Activated CD8-positive, alpha-beta T cell treated with anti-CD3 and anti-CD28 coated beads for 36 hours (primary cell): ENCODE measurements at regions not wholly inside any gene's neighbourhood (a gene's known extent, or its start where the extent isn't known, plus 50 kb on each side); places are given as distances from the start of the nearest gene placed in this dataset.

Experiments
- ATAC-seq: fragments of 200-7000 bp; cut with Tn5 transposase; one replicate; pipeline ENCODE4 v1.10.0; 2021; ENCODE audit warnings: mild to moderate bottlenecking, moderate library complexity
- CTCF ChIA-PET: fragments of 350-600 bp; sonication (Branson Sonifier 250); formaldehyde crosslinking; loops from one replicate; lab custom pipeline; 2021; ENCODE audit warnings: antibody characterized with exemption; lab: Charles Lee
- POLR2A ChIA-PET: fragments of 350-600 bp; sonication (Branson Sonifier 250); formaldehyde crosslinking; loops from one replicate; lab custom pipeline; 2021; ENCODE audit warnings: antibody characterized with exemption; lab: Charles Lee
- DNase-seq: peaks from one replicate; pipeline ENCODE4 v3.0.0-alpha.2; 2020
- H3K27ac Mint-ChIP-seq: one replicate; pipeline ENCODE4 v1.8.0; 2021; ENCODE audit warnings: mild to moderate bottlenecking, mixed read lengths
- H3K27me3 Mint-ChIP-seq: one replicate; pipeline ENCODE4 v1.8.0; 2021; ENCODE audit warnings: mixed read lengths
- H3K36me3 Mint-ChIP-seq: one replicate; pipeline ENCODE4 v1.8.0; 2021; ENCODE audit warnings: low read depth, mixed read lengths
- H3K4me1 Mint-ChIP-seq: one replicate; pipeline ENCODE4 v1.8.0; 2021; ENCODE audit warnings: low read depth, mixed read lengths
- H3K4me3 Mint-ChIP-seq: one replicate; pipeline ENCODE4 v1.8.0; 2021; ENCODE audit warnings: mild to moderate bottlenecking, moderate library complexity, mixed read lengths
- H3K9me3 Mint-ChIP-seq: one replicate; pipeline ENCODE4 v1.8.0; 2021; ENCODE audit warnings: mixed read lengths
- intact Hi-C: fragments of 100-400 bp; cut with micrococcal nuclease; formaldehyde crosslinking; loops from one replicate; pipeline ENCODE4 v1.10.0; 2022
- TF ChIP-seq, protein P1 (sequence below): fragments of 200-600 bp; IDR thresholded peaks from one replicate; pipeline ENCODE4 v1.8.0; 2022; ENCODE audit warnings: antibody characterized with exemption, mild to moderate bottlenecking

DNA sequence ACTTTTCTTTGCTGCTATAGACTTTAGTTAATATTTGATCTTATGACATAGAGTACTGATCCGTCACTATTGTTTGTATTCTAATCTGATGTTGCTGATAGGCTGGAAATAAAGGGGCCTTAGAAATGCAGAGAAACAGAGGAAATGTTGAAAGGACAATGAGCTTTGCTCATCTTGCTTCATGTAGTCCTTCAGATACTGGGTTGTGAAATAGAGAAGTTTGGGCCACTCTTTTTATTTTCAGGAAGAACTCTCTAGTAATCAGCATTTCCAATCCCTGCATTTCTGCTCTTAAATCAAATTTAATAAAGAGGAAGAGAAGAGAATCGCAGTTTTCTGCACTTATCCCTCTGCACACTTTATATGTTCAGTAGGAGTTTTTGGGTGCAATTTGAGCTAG, 192.8 kb upstream of the THBS1 start:
- no peaks in the 10 kb centered on the region for H3K36me3 Mint-ChIP-seq
- CTCF ChIA-PET, result no interaction called here
- intact Hi-C loops, result no loop called here
- H3K9me3 Mint-ChIP-seq, result no peaks in the 10 kb centered on the region
- H3K4me3 Mint-ChIP-seq, result no peak overlapping the region
- TF ChIP-seq, protein P1, sequence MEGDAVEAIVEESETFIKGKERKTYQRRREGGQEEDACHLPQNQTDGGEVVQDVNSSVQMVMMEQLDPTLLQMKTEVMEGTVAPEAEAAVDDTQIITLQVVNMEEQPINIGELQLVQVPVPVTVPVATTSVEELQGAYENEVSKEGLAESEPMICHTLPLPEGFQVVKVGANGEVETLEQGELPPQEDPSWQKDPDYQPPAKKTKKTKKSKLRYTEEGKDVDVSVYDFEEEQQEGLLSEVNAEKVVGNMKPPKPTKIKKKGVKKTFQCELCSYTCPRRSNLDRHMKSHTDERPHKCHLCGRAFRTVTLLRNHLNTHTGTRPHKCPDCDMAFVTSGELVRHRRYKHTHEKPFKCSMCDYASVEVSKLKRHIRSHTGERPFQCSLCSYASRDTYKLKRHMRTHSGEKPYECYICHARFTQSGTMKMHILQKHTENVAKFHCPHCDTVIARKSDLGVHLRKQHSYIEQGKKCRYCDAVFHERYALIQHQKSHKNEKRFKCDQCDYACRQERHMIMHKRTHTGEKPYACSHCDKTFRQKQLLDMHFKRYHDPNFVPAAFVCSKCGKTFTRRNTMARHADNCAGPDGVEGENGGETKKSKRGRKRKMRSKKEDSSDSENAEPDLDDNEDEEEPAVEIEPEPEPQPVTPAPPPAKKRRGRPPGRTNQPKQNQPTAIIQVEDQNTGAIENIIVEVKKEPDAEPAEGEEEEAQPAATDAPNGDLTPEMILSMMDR, result no peak
- peaks cover 2% of the 10 kb centered on the region for H3K27me3 Mint-ChIP-seq
- no peaks in the 10 kb centered on the region for H3K4me1 Mint-ChIP-seq
- no peak overlapping the region for H3K27ac Mint-ChIP-seq
- DNase-seq, result no peak
- POLR2A ChIA-PET, result no interaction called here
- no peak for ATAC-seq

DNA sequence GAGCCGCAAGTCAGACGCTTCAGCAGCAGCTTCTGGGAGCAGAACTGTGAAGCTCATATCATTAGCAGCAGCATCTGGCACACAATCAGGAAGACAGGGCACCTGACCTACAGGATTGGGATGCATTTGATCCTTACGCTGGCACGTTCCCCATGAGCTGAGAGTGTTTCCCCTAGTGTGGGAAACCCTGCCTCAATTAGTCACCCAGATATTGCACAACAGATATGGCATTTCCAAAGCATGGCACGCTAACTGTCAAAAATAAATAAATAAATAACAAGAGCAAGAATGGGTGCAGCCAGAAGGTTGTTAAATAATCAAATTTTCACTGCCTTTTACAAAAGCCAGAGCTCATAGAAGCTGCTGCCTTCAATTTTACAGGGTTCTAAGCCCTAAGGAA, 189.6 kb upstream of the THBS1 start:
- Mint-ChIP-seq H3K36me3 (no peaks in the 10 kb centered on the region), H3K27ac (no peak overlapping the region), H3K9me3 (no peaks in the 10 kb centered on the region), H3K27me3 (peaks cover 5% of the 10 kb centered on the region), H3K4me1 (no peaks in the 10 kb centered on the region), H3K4me3 (no peak overlapping the region)
- no peak for ATAC-seq
- CTCF ChIA-PET, result interaction anchor here (1.4 kb wide), 1 partner anchor 365 kb away, joined by 5 read pairs; no protein-coding TSS in a partner anchor
- TF ChIP-seq, protein P1, result no peak
- intact Hi-C loops, result no loop called here
- POLR2A ChIA-PET, result no interaction called here
- DNase-seq, result no peak

DNA sequence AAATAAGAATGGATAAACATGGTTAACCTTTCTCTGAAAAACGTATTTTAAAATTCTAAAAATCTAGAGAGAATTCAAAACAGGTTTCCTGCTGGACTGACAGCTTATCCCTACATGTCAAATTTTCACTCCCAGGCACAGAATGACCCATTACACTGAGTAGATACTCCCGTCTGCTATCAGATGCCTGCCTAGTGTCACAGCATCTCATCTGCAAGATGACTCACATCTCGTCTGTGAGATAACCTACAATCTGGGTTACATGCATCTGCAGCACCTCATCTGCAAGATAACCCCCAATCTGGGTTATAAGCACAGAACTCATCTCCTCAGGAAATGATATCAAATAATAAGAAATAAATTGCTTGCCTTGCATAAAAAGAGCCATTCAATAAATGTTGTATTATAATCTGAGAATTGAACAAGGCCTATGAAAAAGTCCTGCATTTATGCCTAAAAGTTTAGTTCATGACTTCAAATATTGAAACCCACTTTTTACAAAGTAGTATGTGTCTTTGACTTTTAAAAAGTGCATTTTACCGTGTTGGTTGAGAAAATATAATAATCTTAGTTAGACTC, 188.3 kb upstream of the THBS1 start:
- POLR2A ChIA-PET, result no interaction called here
- no peaks in the 10 kb centered on the region for H3K36me3 Mint-ChIP-seq
- TF ChIP-seq, protein P1, result no peak

DNA sequence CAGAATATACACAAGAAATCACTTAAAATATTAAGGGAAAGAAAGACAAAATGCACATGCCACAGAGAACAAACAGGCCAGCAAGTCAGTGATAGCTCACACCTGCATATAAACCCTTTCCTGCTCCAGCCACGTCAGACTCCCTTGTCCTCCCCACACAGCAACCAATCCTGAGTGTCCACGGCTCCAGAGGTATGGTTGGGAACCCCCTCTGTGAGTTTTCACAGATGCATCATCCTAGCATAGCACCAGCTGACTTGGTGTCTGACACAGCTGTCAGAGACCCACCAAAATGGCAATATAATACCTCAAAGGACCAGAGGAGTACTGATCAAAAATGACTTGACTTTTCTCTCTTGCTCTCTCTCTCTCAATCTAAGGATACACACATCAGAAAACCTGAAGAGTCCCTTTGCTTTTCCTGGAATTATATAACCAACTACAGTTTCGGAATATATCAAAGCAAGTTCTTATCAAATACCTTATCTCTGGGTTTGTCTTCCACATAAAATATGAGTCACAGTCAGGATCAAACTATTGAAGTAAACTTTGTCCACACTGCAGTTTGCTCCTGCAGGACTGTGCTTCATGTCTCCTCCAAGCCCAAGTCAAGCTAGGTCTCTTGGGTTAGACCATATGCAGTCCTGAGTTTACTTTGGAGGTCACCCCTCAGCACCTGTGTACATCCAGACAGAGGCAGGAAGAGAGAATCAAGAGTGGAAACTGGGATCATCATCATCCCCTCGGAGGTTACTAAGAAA, 187.1 kb upstream of the THBS1 start:
- no peaks in the 10 kb centered on the region for H3K9me3 Mint-ChIP-seq
- CTCF ChIA-PET, result no interaction called here
- no peak overlapping the region for H3K27ac Mint-ChIP-seq
- H3K4me3 Mint-ChIP-seq, result no peak overlapping the region
- DNase-seq (no peak), ATAC-seq (no peak)
- TF ChIP-seq, protein P1, result no peak
- intact Hi-C loops, result no loop called here
- POLR2A ChIA-PET, result no interaction called here
- no peaks in the 10 kb centered on the region for H3K36me3 Mint-ChIP-seq
- H3K27me3 Mint-ChIP-seq, result peaks cover 5% of the 10 kb centered on the region
- H3K4me1 Mint-ChIP-seq, result no peaks in the 10 kb centered on the region

More for the DNA sequence above, 188.3 kb upstream of the THBS1 start:
- no peaks in the 10 kb centered on the region for H3K9me3 Mint-ChIP-seq
- DNase-seq (no peak), ATAC-seq (no peak)
- CTCF ChIA-PET, result no interaction called here
- no peak overlapping the region for H3K4me3 Mint-ChIP-seq
- intact Hi-C loops, result no loop called here
- H3K27me3 Mint-ChIP-seq, result peaks cover 5% of the 10 kb centered on the region
- no peak overlapping the region for H3K27ac Mint-ChIP-seq
- no peaks in the 10 kb centered on the region for H3K4me1 Mint-ChIP-seq

DNA sequence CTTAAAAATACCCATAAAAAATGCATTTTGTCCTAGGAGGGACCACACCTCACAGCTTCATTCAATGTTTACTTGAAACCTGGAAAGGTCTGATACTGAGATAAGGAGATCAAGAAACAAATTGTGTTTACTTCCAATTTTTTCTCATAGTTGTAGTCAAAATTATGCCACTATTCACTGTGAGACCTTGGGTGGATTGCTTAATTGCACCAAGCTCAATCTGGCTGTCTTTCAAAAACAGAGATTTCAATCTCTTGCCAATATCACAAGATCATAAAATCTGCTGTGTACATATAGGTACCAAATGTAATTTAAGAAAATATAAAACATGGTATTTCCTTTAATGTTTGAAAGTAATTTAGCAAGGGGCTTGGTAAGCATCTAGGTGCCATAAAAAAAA, 186.4 kb upstream of the THBS1 start:
- H3K27ac Mint-ChIP-seq, result no peak overlapping the region
- intact Hi-C loops, result no loop called here

More for the DNA sequence above, 186.4 kb upstream of the THBS1 start:
- no peaks in the 10 kb centered on the region for H3K9me3 Mint-ChIP-seq
- H3K36me3 Mint-ChIP-seq, result no peaks in the 10 kb centered on the region
- CTCF ChIA-PET, result no interaction called here
- no peaks in the 10 kb centered on the region for H3K4me1 Mint-ChIP-seq
- POLR2A ChIA-PET, result no interaction called here
- TF ChIP-seq, protein P1, result no peak
- no peak overlapping the region for H3K4me3 Mint-ChIP-seq
- no peak for ATAC-seq
- DNase-seq, result no peak
- H3K27me3 Mint-ChIP-seq, result peaks cover 5% of the 10 kb centered on the region
